ENCODE measurements at regions not wholly inside any gene's neighbourhood (a gene's known extent, or its start where the extent isn't known, plus 50 kb on each side); places are given as distances from the start of the nearest gene placed in this dataset.

DNA sequence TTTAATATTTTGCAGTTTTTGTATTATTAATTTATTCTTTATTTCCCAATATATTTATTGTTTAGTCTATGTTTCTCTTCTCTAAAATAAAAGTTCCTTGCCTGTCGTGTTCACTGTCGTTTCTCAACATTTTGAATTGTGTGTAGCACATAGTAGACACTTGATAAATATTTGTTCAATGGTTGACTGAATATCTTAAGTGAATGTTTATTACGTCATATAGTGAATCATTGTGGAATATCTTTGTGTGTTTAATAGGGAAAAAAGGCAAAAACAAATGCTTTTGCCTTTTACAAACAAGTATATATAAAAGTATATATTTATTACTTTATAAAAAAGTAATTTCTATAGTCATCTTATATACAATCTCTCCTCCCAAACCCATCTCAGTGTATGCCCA lies 572.3 kb downstream of the EPHA3 start:
- DNase-seq (ENCODE audit: extremely low read depth in 1 of 4, low spot score in 3 of 4), result no peak
- Histone ChIP-seq H2AFZ (ENCODE audit: low read depth, low read length) (no peak overlapping the region), H4K20me1 (replicated peaks; ENCODE audit: control insufficient read depth, insufficient read depth, low read length) (no peaks in the 10 kb centered on the region), H3K4me2 (ENCODE audit: insufficient read depth, low read length) (no peak overlapping the region), H3K27ac (ENCODE audit: extremely low read depth, low read depth, low read length) (no peak overlapping the region), H3K9me1 (ENCODE audit: control insufficient read depth, insufficient read depth, low read length) (no peaks in the 10 kb centered on the region), H3K4me3 (no peak overlapping the region), H3K36me3 (ENCODE audit: control insufficient read depth, insufficient read depth, low read length) (no peaks in the 10 kb centered on the region), H3K27me3 (ENCODE audit: control insufficient read depth in 2 of 2, insufficient read depth in 2 of 2, low read length in 2 of 2) (no peaks in the 10 kb centered on the region), H3K9me3 (replicated peaks; ENCODE audit: control insufficient read depth, insufficient read depth, low read depth, low read length) (no peaks in the 10 kb centered on the region), H3K79me2 (ENCODE audit: control insufficient read depth, insufficient read depth, low read length) (no peaks in the 10 kb centered on the region), H3K4me1 (replicated peaks in 1 of 2; ENCODE audit: control insufficient read depth in 2 of 2, insufficient read depth in 2 of 2, low read length in 2 of 2) (no peaks in the 10 kb centered on the region), H3K9ac (ENCODE audit: insufficient read depth in 1 of 2, low read depth in 2 of 2, low read length in 2 of 2) (no peak overlapping the region)
- in situ Hi-C loops (cut with MboI) (no loop called here), intact Hi-C loops (cut with micrococcal nuclease) (no loop called here)
- ChIA-PET CTCF (ENCODE audit: low intra/inter-chr PET ratio) (no interaction called here), POLR2A (no interaction called here)
- ATAC-seq, result no peak
- FAIRE-seq, result no peak
- 3% methylated on average over 3 of the region's 3 CpGs for WGBS (ENCODE audit: insufficient coverage, low coverage, missing lambda C conversion rate)
- BruUV-seq (replicated peaks), result no TSS peak
- TF ChIP-seq ZBTB9 (CRISPR knock-in tag; IDR thresholded peaks at IDR 0.05) (no peak), POLR2A (conservative IDR thresholded peaks at IDR 0.05) (no peak), ATF4 (CRISPR knock-in tag; IDR thresholded peaks at IDR 0.05) (no peak), SAFB (IDR thresholded peaks at IDR 0.05; ENCODE audit: borderline replicate concordance, low read depth, low read length) (no peak), CSDE1 (IDR thresholded peaks at IDR 0.05) (no peak), SUPT5H (IDR thresholded peaks at IDR 0.05) (no peak), ZC3H11A (IDR thresholded peaks at IDR 0.05; ENCODE audit: low read depth, low read length) (no peak), CGGBP1 (CRISPR knock-in tag; IDR thresholded peaks at IDR 0.05) (no peak), ZNF140 (CRISPR knock-in tag; IDR thresholded peaks at IDR 0.05) (no peak), ZKSCAN8 (CRISPR knock-in tag; IDR thresholded peaks at IDR 0.05) (no peak), ZNF347 (CRISPR knock-in tag; IDR thresholded peaks at IDR 0.05; ENCODE audit: low read depth) (no peak), IRF1 (CRISPR knock-in tag; IDR thresholded peaks at IDR 0.05; ENCODE audit: borderline replicate concordance) (no peak), CHCHD3 (CRISPR knock-in tag; IDR thresholded peaks at IDR 0.05) (no peak), RBM14 (IDR thresholded peaks at IDR 0.05; ENCODE audit: borderline replicate concordance, insufficient read depth, low read depth, low read length) (no peak)
- TF ChIP-seq, protein P1, sequence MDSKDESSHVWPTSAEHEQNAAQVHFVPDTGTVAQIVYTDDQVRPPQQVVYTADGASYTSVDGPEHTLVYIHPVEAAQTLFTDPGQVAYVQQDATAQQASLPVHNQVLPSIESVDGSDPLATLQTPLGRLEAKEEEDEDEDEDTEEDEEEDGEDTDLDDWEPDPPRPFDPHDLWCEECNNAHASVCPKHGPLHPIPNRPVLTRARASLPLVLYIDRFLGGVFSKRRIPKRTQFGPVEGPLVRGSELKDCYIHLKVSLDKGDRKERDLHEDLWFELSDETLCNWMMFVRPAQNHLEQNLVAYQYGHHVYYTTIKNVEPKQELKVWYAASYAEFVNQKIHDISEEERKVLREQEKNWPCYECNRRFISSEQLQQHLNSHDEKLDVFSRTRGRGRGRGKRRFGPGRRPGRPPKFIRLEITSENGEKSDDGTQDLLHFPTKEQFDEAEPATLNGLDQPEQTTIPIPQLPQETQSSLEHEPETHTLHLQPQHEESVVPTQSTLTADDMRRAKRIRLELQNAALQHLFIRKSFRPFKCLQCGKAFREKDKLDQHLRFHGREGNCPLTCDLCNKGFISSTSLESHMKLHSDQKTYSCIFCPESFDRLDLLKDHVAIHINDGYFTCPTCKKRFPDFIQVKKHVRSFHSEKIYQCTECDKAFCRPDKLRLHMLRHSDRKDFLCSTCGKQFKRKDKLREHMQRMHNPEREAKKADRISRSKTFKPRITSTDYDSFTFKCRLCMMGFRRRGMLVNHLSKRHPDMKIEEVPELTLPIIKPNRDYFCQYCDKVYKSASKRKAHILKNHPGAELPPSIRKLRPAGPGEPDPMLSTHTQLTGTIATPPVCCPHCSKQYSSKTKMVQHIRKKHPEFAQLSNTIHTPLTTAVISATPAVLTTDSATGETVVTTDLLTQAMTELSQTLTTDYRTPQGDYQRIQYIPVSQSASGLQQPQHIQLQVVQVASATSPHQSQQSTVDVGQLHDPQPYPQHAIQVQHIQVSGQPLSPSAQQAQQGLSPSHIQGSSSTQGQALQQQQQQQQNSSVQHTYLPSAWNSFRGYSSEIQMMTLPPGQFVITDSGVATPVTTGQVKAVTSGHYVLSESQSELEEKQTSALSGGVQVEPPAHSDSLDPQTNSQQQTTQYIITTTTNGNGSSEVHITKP (IDR thresholded peaks at IDR 0.05; ENCODE audit: partially characterized antibody), result no peak
- TF ChIP-seq, protein P2, sequence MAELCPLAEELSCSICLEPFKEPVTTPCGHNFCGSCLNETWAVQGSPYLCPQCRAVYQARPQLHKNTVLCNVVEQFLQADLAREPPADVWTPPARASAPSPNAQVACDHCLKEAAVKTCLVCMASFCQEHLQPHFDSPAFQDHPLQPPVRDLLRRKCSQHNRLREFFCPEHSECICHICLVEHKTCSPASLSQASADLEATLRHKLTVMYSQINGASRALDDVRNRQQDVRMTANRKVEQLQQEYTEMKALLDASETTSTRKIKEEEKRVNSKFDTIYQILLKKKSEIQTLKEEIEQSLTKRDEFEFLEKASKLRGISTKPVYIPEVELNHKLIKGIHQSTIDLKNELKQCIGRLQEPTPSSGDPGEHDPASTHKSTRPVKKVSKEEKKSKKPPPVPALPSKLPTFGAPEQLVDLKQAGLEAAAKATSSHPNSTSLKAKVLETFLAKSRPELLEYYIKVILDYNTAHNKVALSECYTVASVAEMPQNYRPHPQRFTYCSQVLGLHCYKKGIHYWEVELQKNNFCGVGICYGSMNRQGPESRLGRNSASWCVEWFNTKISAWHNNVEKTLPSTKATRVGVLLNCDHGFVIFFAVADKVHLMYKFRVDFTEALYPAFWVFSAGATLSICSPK (IDR thresholded peaks at IDR 0.05; ENCODE audit: borderline replicate concordance), result no peak
